NB4 (cell line): ENCODE measurements at regions not wholly inside any gene's neighbourhood (a gene's known extent, or its start where the extent isn't known, plus 50 kb on each side); places are given as distances from the start of the nearest gene placed in this dataset.

Experiments used
- DNase-seq: peaks from one replicate; pipeline ENCODE4 v3.0.0; 2010; ENCODE audit warnings: low read depth
- H3K4me3 ChIP-seq: one replicate; pipeline ENCODE4 v1.5.1; 2011; ENCODE audit warnings: mild to moderate bottlenecking, low read depth, low read length, moderate library complexity
- MYC ChIP-seq: IDR thresholded peaks from 2 replicates; pipeline ENCODE4 v1.6.1; 2011; ENCODE audit warnings: low read depth, low read length
- POLR2A ChIP-seq: IDR thresholded peaks from 2 replicates; pipeline ENCODE4 v1.6.1; 2011; ENCODE audit warnings: mild to moderate bottlenecking; ENCODE audit not compliant: insufficient read length; ENCODE audit errors: extremely low read depth
- TF ChIP-seq, protein P1 (sequence below): IDR thresholded peaks from one replicate; pipeline ENCODE4 v1.5.1; 2012; ENCODE audit warnings: low read depth, low read length
- TF ChIP-seq, protein P2 (sequence below): IDR thresholded peaks from 2 replicates; pipeline ENCODE4 v1.6.1; 2011; ENCODE audit warnings: low read depth, low read length

- H3K4me3 ChIP-seq, result no peak overlapping the region
- DNase-seq, result peak; percentile 9
- TF ChIP-seq POLR2A, result no peak
- no peak for TF ChIP-seq MYC
- TF ChIP-seq, protein P1, sequence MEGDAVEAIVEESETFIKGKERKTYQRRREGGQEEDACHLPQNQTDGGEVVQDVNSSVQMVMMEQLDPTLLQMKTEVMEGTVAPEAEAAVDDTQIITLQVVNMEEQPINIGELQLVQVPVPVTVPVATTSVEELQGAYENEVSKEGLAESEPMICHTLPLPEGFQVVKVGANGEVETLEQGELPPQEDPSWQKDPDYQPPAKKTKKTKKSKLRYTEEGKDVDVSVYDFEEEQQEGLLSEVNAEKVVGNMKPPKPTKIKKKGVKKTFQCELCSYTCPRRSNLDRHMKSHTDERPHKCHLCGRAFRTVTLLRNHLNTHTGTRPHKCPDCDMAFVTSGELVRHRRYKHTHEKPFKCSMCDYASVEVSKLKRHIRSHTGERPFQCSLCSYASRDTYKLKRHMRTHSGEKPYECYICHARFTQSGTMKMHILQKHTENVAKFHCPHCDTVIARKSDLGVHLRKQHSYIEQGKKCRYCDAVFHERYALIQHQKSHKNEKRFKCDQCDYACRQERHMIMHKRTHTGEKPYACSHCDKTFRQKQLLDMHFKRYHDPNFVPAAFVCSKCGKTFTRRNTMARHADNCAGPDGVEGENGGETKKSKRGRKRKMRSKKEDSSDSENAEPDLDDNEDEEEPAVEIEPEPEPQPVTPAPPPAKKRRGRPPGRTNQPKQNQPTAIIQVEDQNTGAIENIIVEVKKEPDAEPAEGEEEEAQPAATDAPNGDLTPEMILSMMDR, result no peak
- TF ChIP-seq, protein P2, sequence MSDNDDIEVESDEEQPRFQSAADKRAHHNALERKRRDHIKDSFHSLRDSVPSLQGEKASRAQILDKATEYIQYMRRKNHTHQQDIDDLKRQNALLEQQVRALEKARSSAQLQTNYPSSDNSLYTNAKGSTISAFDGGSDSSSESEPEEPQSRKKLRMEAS, result no peak
Observed at GRCh38 chr13:60645676-60646075, 248.7 kb downstream of the TDRD3 start.

DNA sequence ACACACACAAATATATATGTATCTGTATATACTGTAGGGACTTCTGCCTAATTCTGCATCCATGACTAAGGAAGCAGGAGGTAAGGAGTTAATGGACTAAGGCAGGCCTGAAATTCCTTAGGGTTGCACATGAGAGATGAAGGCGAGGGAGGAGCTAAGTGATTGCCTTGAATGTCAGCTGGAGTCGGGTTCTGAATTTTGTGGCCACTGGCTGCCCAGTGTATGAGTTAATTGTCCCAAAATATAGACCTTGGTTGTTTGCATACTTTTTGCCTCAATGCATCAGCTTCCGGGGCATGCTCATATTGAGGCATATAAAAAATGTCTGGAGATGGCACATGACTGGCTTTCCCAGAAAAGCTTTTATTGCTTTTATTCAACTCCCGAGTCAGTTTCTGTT lies 245.5 kb downstream of the TDRD3 start:
- TF ChIP-seq MYC (no peak), POLR2A (no peak)
- TF ChIP-seq, protein P1, result no peak
- TF ChIP-seq, protein P2, result no peak
- no peak overlapping the region for H3K4me3 ChIP-seq
- DNase-seq, result no peak

- TF ChIP-seq, protein P1, result no peak
- TF ChIP-seq MYC (no peak), POLR2A (no peak)
- TF ChIP-seq, protein P2, result no peak
- DNase-seq, result no peak
- H3K4me3 ChIP-seq, result no peak overlapping the region
Observed at GRCh38 chr13:60629158-60629557, 232.1 kb downstream of the TDRD3 start.

- peak; percentile 62 for DNase-seq
- H3K4me3 ChIP-seq, result no peak overlapping the region
- TF ChIP-seq, protein P1, result peak; percentile 85
- no peak for TF ChIP-seq POLR2A
Observed at GRCh38 chr13:60627071-60627686, 230.2 kb downstream of the TDRD3 start.
